NT2/D1 (cell line): ENCODE measurements at regions not wholly inside any gene's neighbourhood (a gene's known extent, or its start where the extent isn't known, plus 50 kb on each side); places are given as distances from the start of the nearest gene placed in this dataset.

Experiments
- SUZ12 ChIP-seq: IDR thresholded peaks from 2 replicates; pipeline ENCODE4 v1.6.1; 2011; ENCODE audit not compliant: insufficient read length, insufficient read depth; ENCODE audit errors: extremely low read depth
- YY1 ChIP-seq: IDR thresholded peaks from 2 replicates; pipeline ENCODE4 v1.6.1; 2011; ENCODE audit not compliant: insufficient read length, insufficient read depth

DNA sequence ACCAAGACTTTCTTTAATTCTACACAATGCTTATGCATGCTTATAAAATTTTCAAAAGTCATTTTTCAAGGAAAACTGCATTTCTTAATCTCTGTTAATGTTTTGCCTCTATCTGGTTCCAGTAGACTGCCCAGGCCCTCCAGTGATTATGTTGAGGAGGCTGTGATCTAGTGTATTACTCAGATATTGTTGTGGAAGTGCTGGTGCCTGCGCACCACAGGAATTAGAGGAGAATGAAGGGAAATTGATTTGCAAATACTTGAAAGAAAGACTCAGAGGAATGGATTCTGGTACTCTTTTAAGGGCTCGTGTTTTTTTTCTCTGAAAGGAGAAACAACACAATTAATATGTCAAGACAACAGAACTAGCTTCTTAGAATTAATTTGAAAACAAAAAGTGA lies 1015.1 kb downstream of the RPA4 start:
- no peak for TF ChIP-seq YY1
- no peak for TF ChIP-seq SUZ12
